ENCODE measurements at regions not wholly inside any gene's neighbourhood (a gene's known extent, or its start where the extent isn't known, plus 50 kb on each side); places are given as distances from the start of the nearest gene placed in this dataset.

GRCh38 chr20:22681591-22682248 is 97.3 kb upstream of the FOXA2 start:
- ATAC-seq (no peak), DNase-seq (no peak)
- peaks cover 6% of the 10 kb centered on the region for H3K27me3 Mint-ChIP-seq
- H3K9me3 Mint-ChIP-seq (ENCODE audit: low read depth): peaks cover 4% of the 10 kb centered on the region
- peaks cover 3% of the 10 kb centered on the region for H3K4me1 Mint-ChIP-seq
- ChIA-PET POLR2A (no interaction called here), CTCF (interaction anchor here (1.0 to 1.8 kb wide), 2 partner anchors 342 to 346 kb away, joined by 3 to 7 read pairs; no protein-coding TSS in a partner anchor)
- H3K27ac Mint-ChIP-seq: no peak overlapping the region
- H3K4me3 Mint-ChIP-seq: no peak overlapping the region
- intact Hi-C loops (cut with DNase I, micrococcal nuclease): loop anchor here in 1 of 2 experiments (5.0 kb wide), 1 partner anchor 874 kb away; no protein-coding TSS in a partner anchor
- H3K36me3 Mint-ChIP-seq (ENCODE audit: low read depth): no peaks in the 10 kb centered on the region

GRCh38 chr20:22682381-22682780 is 98.0 kb upstream of the FOXA2 start:
- H3K36me3 Mint-ChIP-seq (ENCODE audit: low read depth): no peaks in the 10 kb centered on the region
- peaks cover 3% of the 10 kb centered on the region for H3K4me1 Mint-ChIP-seq
- no peak for ATAC-seq
- H3K27ac Mint-ChIP-seq: no peak overlapping the region
- intact Hi-C loops (cut with DNase I, micrococcal nuclease): loop anchor here in 1 of 2 experiments (5.0 kb wide), 1 partner anchor 875 kb away; no protein-coding TSS in a partner anchor
- H3K4me3 Mint-ChIP-seq: no peak overlapping the region
- H3K27me3 Mint-ChIP-seq: peaks cover 6% of the 10 kb centered on the region
- H3K9me3 Mint-ChIP-seq (ENCODE audit: low read depth): peaks cover 4% of the 10 kb centered on the region
- DNase-seq: no peak
- POLR2A ChIA-PET: no interaction called here
- CTCF ChIA-PET: interaction anchor here (1.0 to 1.8 kb wide), 3 partner anchors 342 to 368 kb away, joined by 3 to 7 read pairs (median 3); no protein-coding TSS in a partner anchor

- Mint-ChIP-seq H3K4me3 (no peak overlapping the region), H3K27ac (no peak overlapping the region), H3K4me1 (peaks cover 3% of the 10 kb centered on the region), H3K9me3 (ENCODE audit: low read depth) (no peaks in the 10 kb centered on the region), H3K27me3 (peaks cover 6% of the 10 kb centered on the region), H3K36me3 (ENCODE audit: low read depth) (no peaks in the 10 kb centered on the region)
- peak; percentile 61 for ATAC-seq
- POLR2A ChIA-PET: no interaction called here
- CTCF ChIA-PET: interaction anchor here (0.7 to 3.0 kb wide), 8 partner anchors 10 to 656 kb away, joined by 3 to 19 read pairs (median 4); no protein-coding TSS in a partner anchor
- intact Hi-C loops (cut with DNase I, micrococcal nuclease): loop anchor here (1.0 to 5.0 kb wide), 3 partner anchors 345 to 877 kb away; no protein-coding TSS in a partner anchor
- DNase-seq: peak; percentile 61
Observed at GRCh38 chr20:22684072-22684762, 99.8 kb upstream of the FOXA2 start.

- Mint-ChIP-seq H3K4me3 (no peak overlapping the region), H3K9me3 (ENCODE audit: low read depth) (no peaks in the 10 kb centered on the region), H3K36me3 (ENCODE audit: low read depth) (no peaks in the 10 kb centered on the region), H3K4me1 (peaks cover 3% of the 10 kb centered on the region), H3K27ac (no peak overlapping the region), H3K27me3 (peaks cover 6% of the 10 kb centered on the region)
- intact Hi-C loops (cut with DNase I, micrococcal nuclease): loop anchor here (1.0 to 5.0 kb wide), 3 partner anchors 346 to 878 kb away; no protein-coding TSS in a partner anchor
- ChIA-PET POLR2A (no interaction called here), CTCF (interaction anchor here (0.9 to 3.0 kb wide), 3 partner anchors 346 to 655 kb away, joined by 4 to 19 read pairs (median 5); no protein-coding TSS in a partner anchor)
- DNase-seq (no peak), ATAC-seq (no peak)
Observed at GRCh38 chr20:22684763-22685443, 100.5 kb upstream of the FOXA2 start.

GRCh38 chr20:22686097-22686496 is 101.7 kb upstream of the FOXA2 start:
- no peaks in the 10 kb centered on the region for H3K9me3 Mint-ChIP-seq (ENCODE audit: low read depth)
- intact Hi-C loops (cut with DNase I, micrococcal nuclease): no loop called here
- ATAC-seq: peak; percentile 49
- peaks cover 3% of the 10 kb centered on the region for H3K4me1 Mint-ChIP-seq
- ChIA-PET POLR2A (no interaction called here), CTCF (interaction anchor here (3.0 kb wide), 1 partner anchor 347 kb away, joined by 19 read pairs; no protein-coding TSS in a partner anchor)
- peak; percentile 39 for DNase-seq
- H3K36me3 Mint-ChIP-seq (ENCODE audit: low read depth): no peaks in the 10 kb centered on the region
- no peak overlapping the region for H3K27ac Mint-ChIP-seq
- H3K27me3 Mint-ChIP-seq: peaks cover 10% of the 10 kb centered on the region
- H3K4me3 Mint-ChIP-seq: no peak overlapping the region

- ATAC-seq: no peak
- ChIA-PET CTCF (no interaction called here), POLR2A (no interaction called here)
- intact Hi-C loops (cut with DNase I, micrococcal nuclease): no loop called here
- H3K27ac Mint-ChIP-seq: no peak overlapping the region
- peaks cover 10% of the 10 kb centered on the region for H3K27me3 Mint-ChIP-seq
- H3K9me3 Mint-ChIP-seq (ENCODE audit: low read depth): no peaks in the 10 kb centered on the region
- H3K4me1 Mint-ChIP-seq: peaks cover 3% of the 10 kb centered on the region
- H3K4me3 Mint-ChIP-seq: no peak overlapping the region
- no peaks in the 10 kb centered on the region for H3K36me3 Mint-ChIP-seq (ENCODE audit: low read depth)
- DNase-seq: no peak
Observed at GRCh38 chr20:22687676-22688349, 103.4 kb upstream of the FOXA2 start.

GRCh38 chr20:22688485-22688884 is 104.1 kb upstream of the FOXA2 start:
- POLR2A ChIA-PET: no interaction called here

GRCh38 chr20:22689266-22689665 is 104.9 kb upstream of the FOXA2 start:
- Mint-ChIP-seq H3K27ac (no peak overlapping the region), H3K4me1 (peaks cover 3% of the 10 kb centered on the region), H3K4me3 (no peak overlapping the region), H3K9me3 (ENCODE audit: low read depth) (no peaks in the 10 kb centered on the region), H3K36me3 (ENCODE audit: low read depth) (no peaks in the 10 kb centered on the region), H3K27me3 (peaks cover 8% of the 10 kb centered on the region)
- DNase-seq (no peak), ATAC-seq (no peak)
- ChIA-PET CTCF (interaction anchor here (1.3 to 2.1 kb wide), 3 partner anchors 10 to 652 kb away, joined by 3 to 9 read pairs (median 4); no protein-coding TSS in a partner anchor), POLR2A (no interaction called here)
- intact Hi-C loops (cut with DNase I, micrococcal nuclease): no loop called here

More at GRCh38 chr20:22688485-22688884, 104.1 kb upstream of the FOXA2 start:
- Mint-ChIP-seq H3K27me3 (peaks cover 8% of the 10 kb centered on the region), H3K4me1 (peaks cover 3% of the 10 kb centered on the region), H3K4me3 (no peak overlapping the region), H3K36me3 (ENCODE audit: low read depth) (no peaks in the 10 kb centered on the region), H3K27ac (no peak overlapping the region), H3K9me3 (ENCODE audit: low read depth) (no peaks in the 10 kb centered on the region)
- CTCF ChIA-PET: no interaction called here
- no peak for DNase-seq
- ATAC-seq: no peak
- intact Hi-C loops (cut with DNase I, micrococcal nuclease): no loop called here

- no peak overlapping the region for H3K27ac Mint-ChIP-seq
- intact Hi-C loops (cut with DNase I, micrococcal nuclease): loop anchor here (5.0 to 10.0 kb wide), 4 partner anchors 282 to 652 kb away; partner anchors contain the start of gene THBD (in 1 of the 2)
- CTCF ChIA-PET: interaction anchor here (1.3 to 4.3 kb wide), 4 partner anchors 11 to 651 kb away, joined by 3 to 24 read pairs (median 6); no protein-coding TSS in a partner anchor
- peaks cover 6% of the 10 kb centered on the region for H3K27me3 Mint-ChIP-seq
- no peaks in the 10 kb centered on the region for H3K9me3 Mint-ChIP-seq (ENCODE audit: low read depth)
- H3K4me3 Mint-ChIP-seq: no peak overlapping the region
- DNase-seq (no peak), ATAC-seq (no peak)
- H3K36me3 Mint-ChIP-seq (ENCODE audit: low read depth): no peaks in the 10 kb centered on the region
- H3K4me1 Mint-ChIP-seq: no peaks in the 10 kb centered on the region
- POLR2A ChIA-PET: no interaction called here
Observed at GRCh38 chr20:22690000-22690399, 105.6 kb upstream of the FOXA2 start.

- Mint-ChIP-seq H3K27me3 (peaks cover 6% of the 10 kb centered on the region), H3K9me3 (ENCODE audit: low read depth) (no peaks in the 10 kb centered on the region), H3K4me1 (no peaks in the 10 kb centered on the region), H3K4me3 (no peak overlapping the region), H3K36me3 (ENCODE audit: low read depth) (no peaks in the 10 kb centered on the region), H3K27ac (no peak overlapping the region)
- DNase-seq: no peak
- intact Hi-C loops (cut with DNase I, micrococcal nuclease): loop anchor here (1.0 to 10.0 kb wide), 7 partner anchors 282 to 652 kb away; partner anchors contain the start of gene THBD (in 1 of the 2)
- no peak for ATAC-seq
- CTCF ChIA-PET: interaction anchor here (0.6 to 4.3 kb wide), 9 partner anchors 11 to 650 kb away, joined by 3 to 24 read pairs (median 5); no protein-coding TSS in a partner anchor
- POLR2A ChIA-PET: no interaction called here
Observed at GRCh38 chr20:22690616-22691179, 106.3 kb upstream of the FOXA2 start.
